SK-N-SH (cell line): ENCODE measurements at regions not wholly inside any gene's neighbourhood (a gene's known extent, or its start where the extent isn't known, plus 50 kb on each side); places are given as distances from the start of the nearest gene placed in this dataset.

ENCODE experiments used
- CTCF ChIA-PET: fragments of 300-600, 350-600 bp; formaldehyde crosslinking; extraction: SDS; loops from one replicate; lab custom pipeline; 2021; lab: Yijun Ruan, JAX
- POLR2A ChIA-PET: fragments of 350-600 bp; sonication (Branson Sonifier 250); formaldehyde crosslinking; extraction: SDS; loops from one replicate; lab custom pipeline; 2020; ENCODE audit warnings: antibody characterized with exemption, inconsistent platforms; lab: Yijun Ruan, JAX
- DNase-seq: peaks from one replicate; pipeline ENCODE4 v3.0.0; 2012
- H2AFZ ChIP-seq: fragments of 200-600 bp; sonication (generic); 2 replicates; pipeline ENCODE4 v1.8.1; 2016; ENCODE audit warnings: antibody characterized with exemption, mild to moderate bottlenecking, low read depth
- H3F3A ChIP-seq: fragments of 200-600 bp; sonication (generic); replicated peaks from 2 replicates; pipeline ENCODE3; 2016; ENCODE audit warnings: antibody characterized with exemption, mild to moderate bottlenecking; ENCODE audit not compliant: insufficient read depth
- H3K27ac ChIP-seq, 2 experiments: fragments of 200-500 bp in 1 of 2; fragments of 200-600 bp in 1 of 2; sonication (Bioruptor generic) in 1 of 2; sonication (generic), shearing (Covaris generic) in 1 of 2; 2 replicates each; pipeline versions ENCODE4 v1.5.1 to v1.6.1; 2014 to 2016; ENCODE audit warnings: low read depth in 2 of 2, inconsistent platforms in 1 of 2, low read length in 1 of 2, mild to moderate bottlenecking in 1 of 2, mixed read lengths in 1 of 2
- H3K27me3 ChIP-seq: fragments of 200-600 bp; sonication (generic), shearing (Covaris generic); 2 replicates; pipeline ENCODE4 v1.6.1; 2016; ENCODE audit warnings: mixed run types; ENCODE audit not compliant: insufficient read depth
- H3K36me3 ChIP-seq, 2 experiments: fragments of 200-500 bp in 1 of 2; fragments of 200-600 bp in 1 of 2; sonication (Bioruptor generic) in 1 of 2; sonication (generic) in 1 of 2; replicated peaks in 1 of 2; 2 replicates each; pipeline versions ENCODE3 to v1.5.1; 2014 to 2016; ENCODE audit warnings: low read length in 1 of 2, mild to moderate bottlenecking in 1 of 2; ENCODE audit not compliant: insufficient read depth in 2 of 2, control insufficient read depth in 1 of 2
- H3K4me1 ChIP-seq, 2 experiments: fragments of 200-500 bp in 1 of 2; fragments of 200-600 bp in 1 of 2; sonication (Bioruptor generic) in 1 of 2; sonication (generic), shearing (Covaris generic) in 1 of 2; 2 replicates each; pipeline versions ENCODE4 v1.5.1 to v1.6.1; 2014 to 2016; ENCODE audit warnings: low read depth in 1 of 2, low read length in 1 of 2, mixed run types in 1 of 2; ENCODE audit not compliant: insufficient read depth in 2 of 2, control insufficient read depth in 1 of 2
- H3K4me2 ChIP-seq: fragments of 200-600 bp; sonication (generic), shearing (Covaris generic); 2 replicates; pipeline ENCODE4 v1.6.1; 2017; ENCODE audit warnings: mixed run types
- H3K4me3 ChIP-seq, 2 experiments: fragments of 200-500 bp in 1 of 2; fragments of 200-600 bp in 1 of 2; sonication (Bioruptor generic) in 1 of 2; sonication (generic), shearing (Covaris generic) in 1 of 2; 2 replicates each; pipeline versions ENCODE4 v1.5.1 to v1.8.1; 2014 to 2016; ENCODE audit warnings: low read depth in 2 of 2, inconsistent platforms in 1 of 2, low read length in 1 of 2, mild to moderate bottlenecking in 1 of 2, mixed read lengths in 1 of 2, moderate library complexity in 1 of 2
- H3K79me2 ChIP-seq: fragments of 200-600 bp; sonication (generic); 2 replicates; pipeline ENCODE4 v1.8.1; 2017; ENCODE audit warnings: mild to moderate bottlenecking; ENCODE audit not compliant: insufficient read depth
- H3K9ac ChIP-seq: fragments of 200-600 bp; sonication (generic); 2 replicates; pipeline ENCODE4 v1.6.1; 2017; ENCODE audit warnings: mixed run types
- H3K9me2 ChIP-seq: fragments of 200-600 bp; sonication (generic); 2 replicates; pipeline ENCODE4 v1.6.1; 2017; ENCODE audit warnings: mixed run types
- H3K9me3 ChIP-seq: fragments of 200-600 bp; sonication (generic); 2 replicates; pipeline ENCODE4 v1.6.1; 2017; ENCODE audit warnings: mixed run types, mild to moderate bottlenecking, moderate library complexity
- H4K20me1 ChIP-seq: fragments of 200-600 bp; sonication (generic); 2 replicates; pipeline ENCODE4 v1.6.1; 2017; ENCODE audit warnings: mild to moderate bottlenecking, mixed run types; ENCODE audit not compliant: insufficient read depth
- ELF1 ChIP-seq: IDR thresholded peaks from 2 replicates; pipeline ENCODE4 v1.4.0; 2012
- EZH2phosphoT487 ChIP-seq: fragments of 200-600 bp; sonication (generic); IDR thresholded peaks from 2 replicates; pipeline ENCODE4 v1.6.1; 2017; ENCODE audit warnings: low read depth, mixed run types, mild to moderate bottlenecking, antibody characterized with exemption, moderate library complexity, borderline replicate concordance
- FOXM1 ChIP-seq: IDR thresholded peaks from 2 replicates; pipeline ENCODE4 v1.4.0; 2012; ENCODE audit warnings: low read depth, mild to moderate bottlenecking
- GATA2 ChIP-seq: sonication (generic); formaldehyde crosslinking; IDR thresholded peaks from 2 replicates; pipeline ENCODE4 v1.5.0; 2020; ENCODE audit warnings: mild to moderate bottlenecking, missing genetic modification reagents
- IRF3 ChIP-seq: fragments of 150-350 bp; IDR thresholded peaks from 2 replicates; pipeline ENCODE4 v1.6.1; 2016; ENCODE audit warnings: mild to moderate bottlenecking, low read depth, low read length
- JUND ChIP-seq: IDR thresholded peaks from 2 replicates; pipeline ENCODE4 v1.4.0; 2012
- MEF2A ChIP-seq: IDR thresholded peaks from 2 replicates; pipeline ENCODE4 v1.4.0; 2012; ENCODE audit warnings: low read depth, borderline replicate concordance
- MXI1 ChIP-seq: IDR thresholded peaks from 2 replicates; pipeline ENCODE4 v1.6.1; 2012; ENCODE audit warnings: mild to moderate bottlenecking, low read depth, low read length, improper control_type of control experiment
- NFIC ChIP-seq: IDR thresholded peaks from 2 replicates; pipeline ENCODE4 v1.4.0; 2012; ENCODE audit warnings: borderline replicate concordance
- PBX3 ChIP-seq: IDR thresholded peaks from 2 replicates; pipeline ENCODE4; 2012
- POLR2AphosphoS5 ChIP-seq: IDR thresholded peaks from 2 replicates; pipeline ENCODE4 v1.6.1; 2012; ENCODE audit warnings: low read depth, low read length
- SIN3A ChIP-seq: IDR thresholded peaks from 2 replicates; pipeline ENCODE4 v1.6.1; 2012; ENCODE audit warnings: low read depth, mild to moderate bottlenecking, low read length, moderate library complexity, borderline replicate concordance
- SMC3 ChIP-seq: IDR thresholded peaks from 2 replicates; pipeline ENCODE4 v1.6.1; 2012; ENCODE audit warnings: low read depth, low read length, improper control_type of control experiment
- TAF1 ChIP-seq: IDR thresholded peaks from 2 replicates; pipeline ENCODE4 v1.6.1; 2012; ENCODE audit warnings: low read depth, mild to moderate bottlenecking, low read length, moderate library complexity, borderline replicate concordance
- TCF12 ChIP-seq: IDR thresholded peaks from 2 replicates; pipeline ENCODE4 v1.4.0; 2012
- TEAD4 ChIP-seq: IDR thresholded peaks from 2 replicates; pipeline ENCODE4 v1.4.0; 2012; ENCODE audit warnings: mild to moderate bottlenecking, borderline replicate concordance; ENCODE audit not compliant: insufficient read depth
- USF2 ChIP-seq: fragments of 150-350 bp; IDR thresholded peaks from 2 replicates; pipeline ENCODE4 v1.6.1; 2017; ENCODE audit warnings: antibody characterized with exemption, low read length, low read depth, borderline replicate concordance
- ZBTB33 ChIP-seq: IDR thresholded peaks from 2 replicates; pipeline ENCODE4 v1.4.0; 2012; ENCODE audit warnings: low read depth, borderline replicate concordance
- WGBS: methylation state at CpG from one replicate; pipeline ENCODE4 v1.1.6; 2017; ENCODE audit warnings: low lambda C conversion rate; 5-methylcytosine and 5-hydroxymethylcytosine counted together
- TF ChIP-seq, protein P1 (sequence below): IDR thresholded peaks from 2 replicates; pipeline ENCODE4 v1.6.1; 2012; ENCODE audit warnings: mild to moderate bottlenecking, low read depth, low read length, moderate library complexity
- TF ChIP-seq, protein P2 (sequence below): IDR thresholded peaks from 2 replicates; pipeline ENCODE4 v1.4.0; 2012; ENCODE audit warnings: low read depth, borderline replicate concordance

DNA sequence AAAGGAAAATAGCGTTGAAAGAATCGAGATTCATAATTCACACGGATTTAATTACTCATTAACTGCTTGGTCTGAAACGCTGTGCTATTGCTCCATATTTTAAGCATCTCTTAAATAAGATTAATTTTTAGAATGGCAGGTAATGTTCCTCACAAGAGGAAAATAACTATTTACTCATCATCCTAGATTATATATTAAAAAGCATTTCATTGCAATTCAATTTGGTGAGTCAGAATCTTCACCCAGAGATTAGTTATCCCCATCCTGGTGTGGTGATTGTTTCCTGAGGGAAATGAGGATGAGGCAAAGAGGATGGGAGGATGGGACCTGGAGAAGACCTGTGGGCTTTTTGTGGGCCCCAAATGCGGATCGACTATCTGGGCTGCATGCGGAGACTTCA lies 145.5 kb upstream of the MAP1B start:
- H3K9me3 ChIP-seq, result no peaks in the 10 kb centered on the region
- H3K36me3 ChIP-seq, result no peaks in the 10 kb centered on the region
- H3K4me3 ChIP-seq, result no peak overlapping the region
- H3K27ac ChIP-seq, result no peak overlapping the region
- TF ChIP-seq USF2, result no peak
- TF ChIP-seq SMC3, result no peak
- TF ChIP-seq, protein P1, sequence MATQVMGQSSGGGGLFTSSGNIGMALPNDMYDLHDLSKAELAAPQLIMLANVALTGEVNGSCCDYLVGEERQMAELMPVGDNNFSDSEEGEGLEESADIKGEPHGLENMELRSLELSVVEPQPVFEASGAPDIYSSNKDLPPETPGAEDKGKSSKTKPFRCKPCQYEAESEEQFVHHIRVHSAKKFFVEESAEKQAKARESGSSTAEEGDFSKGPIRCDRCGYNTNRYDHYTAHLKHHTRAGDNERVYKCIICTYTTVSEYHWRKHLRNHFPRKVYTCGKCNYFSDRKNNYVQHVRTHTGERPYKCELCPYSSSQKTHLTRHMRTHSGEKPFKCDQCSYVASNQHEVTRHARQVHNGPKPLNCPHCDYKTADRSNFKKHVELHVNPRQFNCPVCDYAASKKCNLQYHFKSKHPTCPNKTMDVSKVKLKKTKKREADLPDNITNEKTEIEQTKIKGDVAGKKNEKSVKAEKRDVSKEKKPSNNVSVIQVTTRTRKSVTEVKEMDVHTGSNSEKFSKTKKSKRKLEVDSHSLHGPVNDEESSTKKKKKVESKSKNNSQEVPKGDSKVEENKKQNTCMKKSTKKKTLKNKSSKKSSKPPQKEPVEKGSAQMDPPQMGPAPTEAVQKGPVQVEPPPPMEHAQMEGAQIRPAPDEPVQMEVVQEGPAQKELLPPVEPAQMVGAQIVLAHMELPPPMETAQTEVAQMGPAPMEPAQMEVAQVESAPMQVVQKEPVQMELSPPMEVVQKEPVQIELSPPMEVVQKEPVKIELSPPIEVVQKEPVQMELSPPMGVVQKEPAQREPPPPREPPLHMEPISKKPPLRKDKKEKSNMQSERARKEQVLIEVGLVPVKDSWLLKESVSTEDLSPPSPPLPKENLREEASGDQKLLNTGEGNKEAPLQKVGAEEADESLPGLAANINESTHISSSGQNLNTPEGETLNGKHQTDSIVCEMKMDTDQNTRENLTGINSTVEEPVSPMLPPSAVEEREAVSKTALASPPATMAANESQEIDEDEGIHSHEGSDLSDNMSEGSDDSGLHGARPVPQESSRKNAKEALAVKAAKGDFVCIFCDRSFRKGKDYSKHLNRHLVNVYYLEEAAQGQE, result no peak
- TF ChIP-seq NFIC, result no peak
- TF ChIP-seq IRF3, result no peak
- TF ChIP-seq MXI1, result no peak
- no peak for TF ChIP-seq JUND
- TF ChIP-seq ZBTB33, result no peak
- no peak for TF ChIP-seq TCF12
- no peak for TF ChIP-seq SIN3A
- no peak for TF ChIP-seq TAF1
- TF ChIP-seq MEF2A, result no peak
- no peak for TF ChIP-seq GATA2 (CRISPR knock-in tag)
- TF ChIP-seq, protein P2, sequence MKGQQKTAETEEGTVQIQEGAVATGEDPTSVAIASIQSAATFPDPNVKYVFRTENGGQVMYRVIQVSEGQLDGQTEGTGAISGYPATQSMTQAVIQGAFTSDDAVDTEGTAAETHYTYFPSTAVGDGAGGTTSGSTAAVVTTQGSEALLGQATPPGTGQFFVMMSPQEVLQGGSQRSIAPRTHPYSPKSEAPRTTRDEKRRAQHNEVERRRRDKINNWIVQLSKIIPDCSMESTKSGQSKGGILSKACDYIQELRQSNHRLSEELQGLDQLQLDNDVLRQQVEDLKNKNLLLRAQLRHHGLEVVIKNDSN, result no peak
- no peak for TF ChIP-seq EZH2phosphoT487
- no peak for TF ChIP-seq ELF1
- TF ChIP-seq PBX3, result no peak
- no peak for TF ChIP-seq TEAD4
- TF ChIP-seq FOXM1, result no peak
- no peak for TF ChIP-seq POLR2AphosphoS5
- CTCF ChIA-PET, result no interaction called here
- no peaks in the 10 kb centered on the region for H3K27me3 ChIP-seq
- H3F3A ChIP-seq, result no peaks in the 10 kb centered on the region
- H3K9ac ChIP-seq, result no peak overlapping the region
- peaks cover 0 to 3% of the 10 kb centered on the region in 2 experiments; a peak in 1 of 4 replicates for H3K4me1 ChIP-seq
- WGBS, result 72% methylated on average over 7 of the region's 7 CpGs
- no peaks in the 10 kb centered on the region for H3K9me2 ChIP-seq
- no peak for DNase-seq
- H4K20me1 ChIP-seq, result no peaks in the 10 kb centered on the region
- POLR2A ChIA-PET, result no interaction called here
- H3K79me2 ChIP-seq, result no peaks in the 10 kb centered on the region
- H3K4me2 ChIP-seq, result no peak overlapping the region
- no peak overlapping the region for H2AFZ ChIP-seq
